ENCODE measurements at regions not wholly inside any gene's neighbourhood (a gene's known extent, or its start where the extent isn't known, plus 50 kb on each side); places are given as distances from the start of the nearest gene placed in this dataset.

DNA sequence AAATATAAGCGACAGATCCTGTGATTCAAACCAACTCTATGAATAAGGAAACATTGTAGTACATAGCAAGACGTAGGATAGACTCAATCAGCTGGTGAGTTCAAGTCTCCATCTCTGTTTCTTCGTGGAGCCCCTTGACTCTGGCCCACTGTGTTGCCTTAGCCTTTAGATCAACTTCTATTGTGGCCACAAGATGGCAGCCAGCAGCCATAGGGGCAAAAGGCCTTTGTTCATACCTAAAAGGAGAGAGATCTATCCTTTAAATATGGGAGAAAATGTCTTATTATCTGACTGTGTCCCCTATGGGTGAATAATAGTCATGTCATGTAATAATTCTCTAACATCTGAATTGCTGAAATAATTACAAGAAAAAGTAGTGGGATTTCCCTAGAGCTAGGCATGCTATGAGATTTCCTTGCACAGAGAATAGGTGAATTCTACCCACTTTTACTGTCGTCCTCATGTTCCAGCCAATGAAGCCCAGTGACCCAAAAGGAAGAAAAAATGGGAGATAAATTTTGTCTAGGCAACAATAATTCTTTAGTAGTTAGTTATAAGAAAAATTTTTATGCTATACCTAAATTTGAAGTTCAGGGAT lies 129.4 kb downstream of the PCDH20 start:
- no peak; the same call in 1 of the 2 replicates for TF ChIP-seq CTCF (IDR thresholded peaks at IDR 0.05)
- TF ChIP-seq, protein P1, sequence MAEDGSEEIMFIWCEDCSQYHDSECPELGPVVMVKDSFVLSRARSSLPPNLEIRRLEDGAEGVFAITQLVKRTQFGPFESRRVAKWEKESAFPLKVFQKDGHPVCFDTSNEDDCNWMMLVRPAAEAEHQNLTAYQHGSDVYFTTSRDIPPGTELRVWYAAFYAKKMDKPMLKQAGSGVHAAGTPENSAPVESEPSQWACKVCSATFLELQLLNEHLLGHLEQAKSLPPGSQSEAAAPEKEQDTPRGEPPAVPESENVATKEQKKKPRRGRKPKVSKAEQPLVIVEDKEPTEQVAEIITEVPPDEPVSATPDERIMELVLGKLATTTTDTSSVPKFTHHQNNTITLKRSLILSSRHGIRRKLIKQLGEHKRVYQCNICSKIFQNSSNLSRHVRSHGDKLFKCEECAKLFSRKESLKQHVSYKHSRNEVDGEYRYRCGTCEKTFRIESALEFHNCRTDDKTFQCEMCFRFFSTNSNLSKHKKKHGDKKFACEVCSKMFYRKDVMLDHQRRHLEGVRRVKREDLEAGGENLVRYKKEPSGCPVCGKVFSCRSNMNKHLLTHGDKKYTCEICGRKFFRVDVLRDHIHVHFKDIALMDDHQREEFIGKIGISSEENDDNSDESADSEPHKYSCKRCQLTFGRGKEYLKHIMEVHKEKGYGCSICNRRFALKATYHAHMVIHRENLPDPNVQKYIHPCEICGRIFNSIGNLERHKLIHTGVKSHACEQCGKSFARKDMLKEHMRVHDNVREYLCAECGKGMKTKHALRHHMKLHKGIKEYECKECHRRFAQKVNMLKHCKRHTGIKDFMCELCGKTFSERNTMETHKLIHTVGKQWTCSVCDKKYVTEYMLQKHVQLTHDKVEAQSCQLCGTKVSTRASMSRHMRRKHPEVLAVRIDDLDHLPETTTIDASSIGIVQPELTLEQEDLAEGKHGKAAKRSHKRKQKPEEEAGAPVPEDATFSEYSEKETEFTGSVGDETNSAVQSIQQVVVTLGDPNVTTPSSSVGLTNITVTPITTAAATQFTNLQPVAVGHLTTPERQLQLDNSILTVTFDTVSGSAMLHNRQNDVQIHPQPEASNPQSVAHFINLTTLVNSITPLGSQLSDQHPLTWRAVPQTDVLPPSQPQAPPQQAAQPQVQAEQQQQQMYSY (CRISPR knock-in tag; IDR thresholded peaks at IDR 0.05), result no peak
- no peak for TF ChIP-seq MLX (CRISPR knock-in tag; IDR thresholded peaks at IDR 0.05)
- no peak for TF ChIP-seq NR1H2 (CRISPR knock-in tag; IDR thresholded peaks at IDR 0.05)
- TF ChIP-seq JUN (CRISPR knock-in tag; IDR thresholded peaks at IDR 0.05), result no peak
- TF ChIP-seq GABPB1 (CRISPR knock-in tag; IDR thresholded peaks at IDR 0.05), result no peak
- no peak for TF ChIP-seq E2F4 (CRISPR knock-in tag; IDR thresholded peaks at IDR 0.05; ENCODE audit: borderline replicate concordance, low read depth)
- no peak for TF ChIP-seq MAX (CRISPR knock-in tag; IDR thresholded peaks at IDR 0.05)
- TF ChIP-seq SMAD4 (CRISPR knock-in tag; IDR thresholded peaks at IDR 0.05), result no peak
- no peak for TF ChIP-seq FOXK1 (CRISPR knock-in tag; IDR thresholded peaks at IDR 0.05)
- TF ChIP-seq, protein P2, sequence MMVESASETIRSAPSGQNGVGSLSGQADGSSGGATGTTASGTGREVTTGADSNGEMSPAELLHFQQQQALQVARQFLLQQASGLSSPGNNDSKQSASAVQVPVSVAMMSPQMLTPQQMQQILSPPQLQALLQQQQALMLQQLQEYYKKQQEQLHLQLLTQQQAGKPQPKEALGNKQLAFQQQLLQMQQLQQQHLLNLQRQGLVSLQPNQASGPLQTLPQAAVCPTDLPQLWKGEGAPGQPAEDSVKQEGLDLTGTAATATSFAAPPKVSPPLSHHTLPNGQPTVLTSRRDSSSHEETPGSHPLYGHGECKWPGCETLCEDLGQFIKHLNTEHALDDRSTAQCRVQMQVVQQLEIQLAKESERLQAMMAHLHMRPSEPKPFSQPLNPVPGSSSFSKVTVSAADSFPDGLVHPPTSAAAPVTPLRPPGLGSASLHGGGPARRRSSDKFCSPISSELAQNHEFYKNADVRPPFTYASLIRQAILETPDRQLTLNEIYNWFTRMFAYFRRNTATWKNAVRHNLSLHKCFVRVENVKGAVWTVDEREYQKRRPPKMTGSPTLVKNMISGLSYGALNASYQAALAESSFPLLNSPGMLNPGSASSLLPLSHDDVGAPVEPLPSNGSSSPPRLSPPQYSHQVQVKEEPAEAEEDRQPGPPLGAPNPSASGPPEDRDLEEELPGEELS (CRISPR knock-in tag; IDR thresholded peaks at IDR 0.05), result no peak
- TF ChIP-seq ZNF138 (CRISPR knock-in tag; conservative IDR thresholded peaks at IDR 0.05), result no peak

Measured in WTC11 (cell line).